IMR-90 (cell line): ENCODE measurements at regions not wholly inside any gene's neighbourhood (a gene's known extent, or its start where the extent isn't known, plus 50 kb on each side); places are given as distances from the start of the nearest gene placed in this dataset.

Experiments used
- ATAC-seq: fragments of 200-7000 bp; cut with Tn5 transposase; 2 replicates; pipeline ENCODE4 v1.9.1; 2020; ENCODE audit warnings: low read depth, mild to moderate bottlenecking, moderate library complexity
- BruUV-seq: library from RNA; stranded (reverse); fragments of 400-500 nt; replicated peaks from 2 replicates; lab custom pipeline; 2021; lab: Mats Ljungman, UMichigan
- CTCF ChIA-PET: fragments of 300-600 bp; formaldehyde crosslinking; extraction: SDS; loops from one replicate; lab custom pipeline; 2021; ENCODE audit warnings: antibody characterized with exemption; lab: Yijun Ruan, JAX
- POLR2A ChIA-PET: fragments of 300-600 bp; sonication (Branson Sonifier 250); formaldehyde crosslinking; loops from one replicate; lab custom pipeline; 2022; ENCODE audit warnings: antibody characterized with exemption; ENCODE audit not compliant: unreplicated experiment; lab: Charles Lee
- DNase-seq: peaks from one replicate; pipeline ENCODE4 v3.0.0; 2013
- H2AFZ ChIP-seq: replicated peaks from 2 replicates; pipeline ENCODE3; 2013; ENCODE audit warnings: low read length, mild to moderate bottlenecking; ENCODE audit not compliant: poor library complexity
- H2AK5ac ChIP-seq: 2 replicates; pipeline ENCODE4 v1.6.1; 2013; ENCODE audit warnings: low read depth, low read length, inconsistent platforms
- H2AK9ac ChIP-seq: replicated peaks from 2 replicates; pipeline ENCODE3; 2013; ENCODE audit warnings: mild to moderate bottlenecking, low read depth, low read length, moderate library complexity; ENCODE audit not compliant: poor library complexity
- H2BK120ac ChIP-seq: 2 replicates; pipeline ENCODE4 v1.6.1; 2013; ENCODE audit warnings: low read depth, low read length, inconsistent platforms
- H2BK15ac ChIP-seq: 3 replicates; pipeline ENCODE4 v1.6.1; 2013; ENCODE audit warnings: low read depth, low read length, inconsistent platforms
- H2BK20ac ChIP-seq: 2 replicates; pipeline ENCODE4 v1.6.1; 2013; ENCODE audit warnings: low read depth, mild to moderate bottlenecking, inconsistent platforms, low read length, moderate library complexity
- H2BK5ac ChIP-seq: 2 replicates; pipeline ENCODE4 v1.6.1; 2013; ENCODE audit warnings: mild to moderate bottlenecking, low read depth, low read length, inconsistent platforms; ENCODE audit not compliant: poor library complexity, severe bottlenecking
- H3K14ac ChIP-seq: replicated peaks from 2 replicates; pipeline ENCODE4 v1.6.1; 2013; ENCODE audit warnings: low read depth, low read length, inconsistent platforms
- H3K18ac ChIP-seq: 2 replicates; pipeline ENCODE4 v1.6.1; 2013; ENCODE audit warnings: low read depth, low read length, control low read depth
- H3K23ac ChIP-seq: 2 replicates; pipeline ENCODE4 v1.6.1; 2013; ENCODE audit warnings: low read depth, low read length, inconsistent platforms
- H3K27ac ChIP-seq: 2 replicates; pipeline ENCODE4 v1.5.1; 2013; ENCODE audit warnings: mild to moderate bottlenecking, control low read depth, low read length; ENCODE audit not compliant: insufficient read depth
- H3K27me3 ChIP-seq: 2 replicates; pipeline ENCODE4 v1.6.1; 2013; ENCODE audit warnings: low read length; ENCODE audit not compliant: control insufficient read depth, insufficient read depth
- H3K36me3 ChIP-seq: 2 replicates; pipeline ENCODE4 v1.6.1; 2013; ENCODE audit warnings: low read length, mixed read lengths; ENCODE audit not compliant: control insufficient read depth, insufficient read depth
- H3K4ac ChIP-seq: 2 replicates; pipeline ENCODE4 v1.6.1; 2013; ENCODE audit warnings: low read depth, low read length, inconsistent platforms
- H3K4me1 ChIP-seq: 2 replicates; pipeline ENCODE4 v1.6.1; 2013; ENCODE audit warnings: low read length, mixed read lengths; ENCODE audit not compliant: control insufficient read depth, insufficient read depth
- H3K4me2 ChIP-seq: 2 replicates; pipeline ENCODE4 v1.6.1; 2013; ENCODE audit warnings: low read depth, mild to moderate bottlenecking, control low read depth, low read length, moderate library complexity
- H3K4me3 ChIP-seq: 2 replicates; pipeline ENCODE4 v1.5.1; 2013; ENCODE audit warnings: low read depth, mild to moderate bottlenecking, control low read depth, low read length, moderate library complexity; ENCODE audit not compliant: insufficient read depth
- H3K56ac ChIP-seq: 2 replicates; pipeline ENCODE4 v1.6.1; 2013; ENCODE audit warnings: low read length, inconsistent platforms; ENCODE audit not compliant: insufficient read depth; ENCODE audit errors: extremely low read depth
- H3K79me1 ChIP-seq, 2 experiments: 2 replicates each; pipeline ENCODE4 v1.6.1; 2013; ENCODE audit warnings: low read length in 2 of 2, inconsistent platforms in 1 of 2, low read depth in 1 of 2
- H3K9ac ChIP-seq: 2 replicates; pipeline ENCODE4 v1.6.1; 2013; ENCODE audit warnings: low read depth, low read length, control low read depth
- H3K9me1 ChIP-seq: 2 replicates; pipeline ENCODE4 v1.6.1; 2013; ENCODE audit warnings: low read length, inconsistent platforms; ENCODE audit not compliant: insufficient read depth
- H3K9me3 ChIP-seq: 2 replicates; pipeline ENCODE4 v1.6.1; 2013; ENCODE audit warnings: low read length; ENCODE audit not compliant: control insufficient read depth, insufficient read depth
- H4K20me1 ChIP-seq: 2 replicates; pipeline ENCODE4 v1.6.1; 2013; ENCODE audit warnings: low read length, inconsistent platforms; ENCODE audit not compliant: insufficient read depth
- H4K5ac ChIP-seq: 2 replicates; pipeline ENCODE4 v1.6.1; 2013; ENCODE audit warnings: mild to moderate bottlenecking, low read depth, low read length, control low read depth
- H4K8ac ChIP-seq, 2 experiments: 2 replicates each; pipeline ENCODE4 v1.6.1; 2013; ENCODE audit warnings: low read depth in 2 of 2, low read length in 2 of 2, control low read depth in 1 of 2, inconsistent platforms in 1 of 2
- H4K91ac ChIP-seq: 2 replicates; pipeline ENCODE4 v1.6.1; 2013; ENCODE audit warnings: low read depth, low read length, inconsistent platforms; ENCODE audit not compliant: insufficient read depth
- BHLHE40 ChIP-seq: fragments of 150-350 bp; IDR thresholded peaks from 2 replicates; pipeline ENCODE4 v1.6.1; 2016; ENCODE audit warnings: mild to moderate bottlenecking, low read depth, low read length
- RAD21 ChIP-seq: IDR thresholded peaks from 2 replicates; pipeline ENCODE4 v1.6.1; 2012; ENCODE audit warnings: low read length, improper control_type of control experiment
- SMC3 ChIP-seq: fragments of 150-350 bp; IDR thresholded peaks from 2 replicates; pipeline ENCODE4 v1.6.1; 2016; ENCODE audit warnings: low read depth, mild to moderate bottlenecking, antibody characterized with exemption, low read length, moderate library complexity
- WGBS, 2 experiments: methylation state at CpG; one replicate each; pipeline versions ENCODE4 v1.1.5 to v1.1.7; 2013; ENCODE audit warnings: missing lambda C conversion rate in 2 of 2; ENCODE audit not compliant: insufficient read length in 1 of 2; ENCODE audit errors: extremely low coverage in 2 of 2; 5-methylcytosine and 5-hydroxymethylcytosine counted together
- dilution Hi-C: fragments of 300-500 bp; cut with HindIII; formaldehyde crosslinking; loops from one replicate; pipeline ENCODE4 v1.14.3; 2018; ENCODE audit warnings: low sequenced_read_pairs; ENCODE audit not compliant: unreplicated experiment
- in situ Hi-C: fragments of 300-500 bp; cut with MboI; formaldehyde crosslinking; loops from 3 replicates; pipeline ENCODE4 v1.14.3; 2019; ENCODE audit warnings: low sequenced_read_pairs, inconsistent platforms, mixed read lengths
- intact Hi-C: fragments of 100-400 bp; cut with micrococcal nuclease; formaldehyde crosslinking; loops from 2 replicates; pipeline ENCODE4 v1.10.0; 2022

DNA sequence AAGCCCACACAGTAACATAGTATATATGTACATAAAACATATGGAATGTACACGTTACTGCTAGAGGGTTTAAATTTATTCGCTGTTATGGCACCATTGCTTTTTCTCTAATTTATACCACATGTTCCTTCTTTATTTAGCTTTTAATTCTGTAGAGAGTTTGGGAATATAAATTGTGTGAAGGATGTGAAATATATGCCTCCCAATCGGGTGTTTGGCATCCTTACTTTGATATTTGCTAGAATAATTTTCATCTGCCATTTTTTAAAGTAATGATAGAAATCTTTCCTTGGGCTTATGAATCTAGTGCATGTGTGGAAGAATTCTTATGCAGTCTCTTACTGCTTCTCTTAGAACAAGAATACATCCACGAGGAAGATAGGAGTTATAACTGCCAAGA lies 509.8 kb upstream of the RAG2 start:
- DNase-seq (no peak), ATAC-seq (no peak)
- CTCF ChIA-PET: interaction anchor here (1.3 kb wide), 1 partner anchor 12 kb away, joined by 3 read pairs; no protein-coding TSS in a partner anchor
- Histone ChIP-seq H4K91ac (no peak overlapping the region), H3K4ac (no peak overlapping the region), H3K56ac (no peak overlapping the region), H3K36me3 (no peaks in the 10 kb centered on the region), H3K79me1 (no peaks in the 10 kb centered on the region), H4K20me1 (no peaks in the 10 kb centered on the region), H3K27me3 (no peaks in the 10 kb centered on the region), H4K8ac (no peak overlapping the region), H2BK5ac (no peak overlapping the region), H2BK15ac (no peak overlapping the region), H2BK20ac (no peak overlapping the region), H3K18ac (no peak overlapping the region), H3K4me3 (no peak overlapping the region), H2BK120ac (no peak overlapping the region), H3K23ac (no peak overlapping the region), H2AFZ (no peak overlapping the region), H3K4me1 (no peaks in the 10 kb centered on the region), H2AK5ac (no peak overlapping the region), H3K27ac (no peak overlapping the region), H3K9me3 (no peaks in the 10 kb centered on the region), H3K9me1 (no peaks in the 10 kb centered on the region), H4K5ac (no peak overlapping the region), H3K4me2 (no peak overlapping the region), H3K9ac (no peak overlapping the region), H2AK9ac (no peak overlapping the region), H3K14ac (no peak overlapping the region)
- intact Hi-C loops (no loop called here), in situ Hi-C loops (no loop called here), dilution Hi-C loops (no loop called here)
- no TSS peak for BruUV-seq
- POLR2A ChIA-PET: no interaction called here
- no CpG with 5 or more reads among the region's 4 CpGs for WGBS, 2 experiments
- no peak for TF ChIP-seq SMC3
- TF ChIP-seq BHLHE40: no peak
- no peak for TF ChIP-seq RAD21
